HG02588 (cell line): ENCODE measurements at regions not wholly inside any gene's neighbourhood (a gene's known extent, or its start where the extent isn't known, plus 50 kb on each side); places are given as distances from the start of the nearest gene placed in this dataset.
"Not testable (repeated sequence)": the region's sequence is repeated elsewhere in the genome, so short reads cannot be mapped to it uniquely, and the experiment has no call there.

Experiments used
- ATAC-seq: cut with Tn5 transposase; IDR thresholded peaks from one replicate; pipeline ENCODE4 v1.9.1; 2021; ENCODE audit warnings: mild to moderate bottlenecking, moderate library complexity; ENCODE audit not compliant: unreplicated experiment

DNA sequence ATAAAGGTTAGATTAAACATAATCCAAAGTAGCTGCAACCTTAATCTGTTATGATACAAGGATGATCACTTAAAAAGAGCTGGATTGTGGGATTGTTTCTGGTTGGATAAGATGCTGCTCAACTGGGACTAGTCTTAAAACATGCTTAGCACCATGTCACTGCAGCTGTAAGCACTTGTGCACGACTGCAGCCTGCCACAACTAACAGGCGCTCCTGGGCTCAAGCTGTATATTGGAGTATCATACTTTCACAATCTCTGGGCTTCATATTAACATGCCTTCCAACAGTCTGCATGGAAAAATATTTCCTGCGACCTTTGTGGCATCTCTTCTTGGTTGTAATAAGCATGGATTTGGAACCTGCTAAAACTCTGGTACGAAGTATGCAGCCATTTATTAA lies 493.0 kb upstream of the PITX2 start:
- ATAC-seq, result no peak

DNA sequence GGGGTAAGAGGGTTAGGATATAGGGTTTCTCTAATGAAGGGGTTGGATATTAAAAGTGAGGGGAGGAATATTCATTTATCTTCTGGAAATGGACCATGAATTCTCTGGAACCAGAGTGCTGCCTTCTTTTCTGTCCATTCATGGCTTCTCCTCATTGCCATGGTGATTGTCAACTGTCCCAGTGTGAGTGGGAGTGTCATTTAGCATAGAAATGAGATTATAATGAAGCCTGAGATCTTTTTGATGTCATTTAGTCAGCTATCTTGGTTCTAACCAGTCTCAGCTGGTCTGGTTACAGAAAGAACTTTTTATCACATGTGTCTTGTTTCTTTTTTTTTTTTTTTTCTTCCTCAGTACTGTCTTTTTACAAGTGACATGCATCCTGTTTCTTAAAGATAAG lies 497.3 kb upstream of the PITX2 start:
- ATAC-seq, result no peak

DNA sequence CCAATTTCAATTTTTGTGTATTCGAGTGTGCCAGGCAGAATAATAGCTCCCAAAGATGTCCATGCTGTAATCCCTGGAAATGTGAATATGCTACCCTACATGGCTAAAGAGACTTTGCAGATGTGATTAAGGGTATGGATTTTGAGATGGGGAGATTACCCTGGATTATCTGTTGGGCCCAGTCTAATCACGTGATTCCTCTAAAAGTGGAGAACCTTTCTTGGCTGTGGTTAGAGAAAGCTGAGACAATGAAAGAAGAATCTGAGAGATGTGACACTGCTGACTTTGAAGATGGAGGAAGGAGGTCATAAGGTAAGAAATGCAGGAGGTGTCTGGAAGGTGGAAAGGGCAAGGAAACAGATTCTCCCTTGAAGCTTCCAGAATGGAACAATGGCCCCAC lies 503.5 kb upstream of the PITX2 start:
- ATAC-seq, result no peak

DNA sequence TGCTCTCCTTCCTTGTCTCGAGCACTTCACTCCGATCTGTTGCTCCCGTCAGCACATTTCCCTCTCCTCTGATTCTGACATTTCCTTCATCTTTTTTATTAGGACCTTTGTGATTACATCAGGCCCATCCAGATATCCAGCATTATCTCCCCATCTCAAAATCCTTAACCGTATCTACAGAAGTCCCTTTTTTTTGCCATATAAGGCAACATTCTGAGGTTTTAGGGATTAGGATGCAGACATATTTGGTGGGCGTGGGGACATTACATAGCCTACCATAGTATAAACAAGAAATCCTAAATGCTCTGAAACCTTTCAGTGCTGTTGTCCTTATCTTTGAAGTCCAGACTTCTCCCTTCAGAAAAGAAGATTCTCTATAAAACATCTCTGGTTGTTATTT lies 505.0 kb upstream of the PITX2 start:
- ATAC-seq, result no peak

DNA sequence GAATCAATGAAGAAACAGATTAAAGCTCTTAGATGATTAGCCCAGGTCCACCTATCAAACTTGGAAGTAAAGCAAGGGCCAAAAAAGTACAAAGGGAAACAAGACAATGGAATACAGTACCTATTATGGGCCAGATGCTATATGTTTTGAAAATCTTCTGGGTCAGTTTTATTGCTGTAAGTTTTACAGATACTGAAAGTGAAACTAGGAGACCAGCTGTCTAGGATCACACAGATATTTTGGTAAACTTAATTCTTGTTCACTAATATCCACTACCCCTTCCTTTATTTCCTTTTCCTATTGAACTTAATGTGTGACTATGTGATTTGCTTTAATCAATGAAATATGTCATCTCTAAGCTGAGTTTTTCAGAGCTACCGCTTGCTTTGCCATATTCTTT lies 505.4 kb upstream of the PITX2 start:
- no peak for ATAC-seq

DNA sequence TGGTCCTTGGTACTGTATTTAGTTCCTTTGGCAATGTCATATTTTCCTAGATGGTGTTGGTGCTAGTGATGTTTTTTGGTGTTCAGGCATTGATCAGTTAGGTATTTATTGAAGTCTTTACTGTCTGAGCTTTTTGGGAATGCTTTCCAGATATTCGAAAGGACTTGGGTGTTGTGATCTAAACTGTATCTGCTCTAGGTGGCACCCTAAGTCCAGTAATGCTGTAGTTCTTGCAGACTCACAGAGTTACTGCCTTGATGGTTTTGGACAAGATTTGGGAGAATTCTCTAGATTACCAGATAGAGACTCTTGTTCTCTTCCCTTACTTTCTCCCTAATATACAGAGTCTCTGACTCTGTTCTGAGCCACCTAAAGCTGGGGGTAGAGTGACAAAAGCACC lies 513.6 kb upstream of the PITX2 start:
- ATAC-seq, result no peak

DNA sequence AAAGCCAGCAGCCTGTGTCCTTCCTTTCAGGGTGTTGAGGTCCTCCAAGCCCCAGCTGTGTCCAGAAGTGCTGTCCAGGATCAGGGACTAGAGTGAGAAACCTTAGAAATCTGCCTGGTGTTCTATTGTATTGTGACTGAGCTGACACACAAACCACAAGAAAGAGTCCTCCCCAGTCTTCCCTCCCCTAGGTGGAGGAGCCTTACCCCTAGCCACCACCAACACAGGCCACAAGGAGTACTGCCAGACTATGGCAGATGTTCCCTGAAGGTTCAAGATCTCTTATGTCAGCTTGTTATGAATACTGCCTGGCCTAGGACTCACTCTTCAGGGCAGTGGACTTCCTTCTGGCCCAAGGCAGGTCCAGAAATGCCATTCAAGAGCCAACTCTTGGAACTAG lies 514.1 kb upstream of the PITX2 start:
- no peak for ATAC-seq

DNA sequence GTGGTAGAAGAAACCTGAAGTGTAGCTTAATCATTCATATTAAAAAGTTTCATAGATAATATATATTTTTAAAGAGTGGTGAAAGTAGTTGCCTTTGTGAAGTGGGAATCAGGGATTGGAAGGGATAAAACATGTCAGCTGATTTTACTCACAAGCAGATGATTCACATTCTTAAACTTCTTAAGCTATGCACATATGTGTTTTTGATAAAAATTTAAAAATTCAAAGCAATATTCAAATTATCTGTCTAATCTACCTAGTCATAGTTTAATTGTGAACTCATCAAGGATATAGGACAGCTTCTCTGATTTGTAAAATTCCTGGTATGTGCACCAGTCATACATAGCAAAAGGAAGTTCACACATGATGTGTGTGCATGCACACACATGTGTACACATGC lies 520.6 kb upstream of the PITX2 start:
- no peak for ATAC-seq

DNA sequence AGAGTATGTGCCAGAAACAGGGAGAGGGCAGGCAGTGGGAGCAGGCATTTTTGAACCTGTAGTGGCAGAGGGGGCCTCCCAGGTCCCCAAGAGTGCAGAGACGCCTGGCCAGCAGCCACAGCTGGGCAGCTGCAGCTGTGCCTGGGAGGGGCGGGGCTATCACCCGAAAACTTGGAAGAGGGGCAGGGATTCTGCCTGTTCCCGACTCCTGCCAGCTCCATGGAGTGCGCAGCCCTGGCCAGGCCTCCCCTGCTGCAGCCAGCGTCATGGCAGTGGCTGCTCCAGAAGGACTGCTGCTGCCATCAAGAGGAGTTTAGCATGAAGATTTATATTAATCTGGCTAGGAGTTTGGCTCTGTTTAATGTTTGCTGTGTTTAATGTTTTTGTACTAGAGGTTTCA lies 532.1 kb upstream of the PITX2 start:
- no peak for ATAC-seq

DNA sequence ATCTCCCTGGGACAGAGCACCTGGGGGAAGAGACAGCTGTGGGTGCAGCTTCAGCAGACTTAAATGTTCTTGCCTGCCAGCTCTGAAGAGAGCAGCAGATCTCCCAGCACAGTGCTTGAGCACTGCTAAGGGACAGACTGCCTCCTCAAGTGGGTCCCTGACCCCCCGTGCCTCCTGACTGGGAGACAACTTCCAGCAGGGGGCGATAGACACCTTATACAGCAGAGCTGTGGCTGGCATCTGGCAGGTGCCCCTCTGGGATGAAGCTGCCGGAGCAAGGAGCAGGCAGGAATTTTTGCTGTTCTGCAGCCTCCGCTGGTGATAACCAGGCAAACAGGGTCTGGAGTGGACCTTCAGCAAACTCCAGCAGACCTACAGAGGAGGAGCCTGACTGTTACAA lies 541.7 kb upstream of the PITX2 start:
- ATAC-seq, result not testable (repeated sequence)

DNA sequence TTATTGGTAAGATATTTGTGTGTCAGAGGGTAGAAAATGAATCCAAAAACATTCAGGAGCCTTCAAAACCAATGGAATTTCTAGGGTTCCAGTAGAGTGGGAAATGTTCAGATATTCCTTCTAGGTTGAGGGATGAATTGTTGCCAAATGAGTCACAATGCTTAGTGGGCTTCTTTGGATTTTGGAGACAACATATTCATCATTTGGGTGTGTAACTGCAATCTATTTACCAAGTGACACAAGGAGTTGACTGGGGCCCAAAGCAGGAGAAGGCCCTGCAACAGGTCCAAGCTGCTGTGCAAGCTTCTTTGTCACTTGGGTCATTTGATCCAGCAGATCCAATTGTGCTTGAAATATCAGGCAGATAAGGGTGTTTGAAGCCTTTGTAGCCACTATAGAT lies 551.5 kb upstream of the PITX2 start:
- ATAC-seq, result no peak

DNA sequence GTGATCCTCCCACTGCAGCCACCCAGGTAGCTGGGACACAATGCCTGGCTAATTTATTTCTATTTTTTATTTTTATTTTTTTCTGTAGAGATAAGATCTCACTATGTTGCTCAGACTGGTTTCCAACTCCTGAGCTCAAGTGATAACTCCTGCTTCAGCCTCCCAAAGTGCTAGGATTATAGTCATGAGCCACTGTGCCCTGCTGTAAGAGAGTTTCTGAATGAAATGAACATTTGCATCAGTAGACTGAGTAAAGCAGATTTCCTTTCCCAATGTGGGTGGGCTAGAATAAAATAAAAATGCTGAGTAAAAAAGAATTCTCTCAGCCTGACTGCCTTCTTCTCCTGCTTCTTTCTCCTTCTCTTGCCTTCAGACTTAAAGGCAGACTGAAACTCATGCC lies 555.4 kb upstream of the PITX2 start:
- ATAC-seq, result no peak

DNA sequence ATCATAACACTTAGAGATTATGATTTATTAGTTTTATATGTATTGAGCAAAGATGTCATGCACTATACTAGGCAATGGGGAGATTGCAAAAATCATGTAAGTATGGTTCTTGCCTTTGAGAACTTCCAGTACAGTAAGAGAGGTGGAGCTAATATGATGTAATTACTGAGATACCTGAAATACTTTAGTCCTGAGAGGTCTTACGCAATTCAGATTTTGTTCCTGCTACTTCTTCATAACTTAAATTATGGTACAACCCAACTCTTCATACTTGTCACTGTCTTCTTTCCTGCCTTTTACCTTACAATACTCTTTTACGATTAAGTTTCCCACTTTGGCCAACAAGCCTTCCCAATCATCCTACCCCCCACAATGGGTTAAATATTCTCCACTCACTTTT lies 564.2 kb upstream of the PITX2 start:
- ATAC-seq, result no peak

DNA sequence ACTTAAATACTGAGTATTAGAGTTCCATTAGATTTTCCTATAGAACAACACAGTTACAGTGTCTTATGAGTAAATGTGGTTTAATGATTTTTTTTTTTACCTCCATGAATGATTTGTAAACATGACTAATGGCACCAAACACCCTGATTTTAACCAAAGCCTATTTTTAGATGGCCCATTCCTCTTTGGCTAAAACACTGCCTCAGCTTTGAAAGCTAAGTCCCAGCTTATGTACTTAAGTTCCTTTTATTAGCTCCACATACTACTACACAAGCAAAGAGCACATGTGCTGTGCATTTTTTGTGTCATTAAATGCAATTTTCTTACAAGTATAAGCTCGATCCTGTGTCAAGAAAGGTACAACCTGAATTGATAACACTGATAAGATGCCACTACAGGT lies 575.6 kb upstream of the PITX2 start:
- ATAC-seq, result no peak

DNA sequence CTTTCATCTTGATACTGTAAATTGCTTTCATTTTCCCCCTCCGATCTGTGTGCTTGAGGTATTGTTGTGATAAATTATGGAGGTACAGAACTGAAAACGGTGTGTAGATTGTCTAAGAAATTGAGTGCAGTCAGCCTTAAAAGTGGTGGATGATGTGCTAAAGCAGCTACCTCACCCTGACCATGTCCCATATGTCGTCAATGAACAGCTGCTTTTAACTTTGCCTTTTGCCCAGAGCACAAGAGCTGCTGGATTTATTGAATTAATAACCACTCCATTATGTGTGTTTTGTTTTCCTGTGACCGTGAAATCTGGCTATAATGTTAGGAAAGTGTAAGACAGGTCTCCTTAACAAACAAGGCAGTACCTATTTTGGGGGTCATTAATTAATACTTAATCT lies 581.9 kb upstream of the PITX2 start:
- no peak for ATAC-seq

DNA sequence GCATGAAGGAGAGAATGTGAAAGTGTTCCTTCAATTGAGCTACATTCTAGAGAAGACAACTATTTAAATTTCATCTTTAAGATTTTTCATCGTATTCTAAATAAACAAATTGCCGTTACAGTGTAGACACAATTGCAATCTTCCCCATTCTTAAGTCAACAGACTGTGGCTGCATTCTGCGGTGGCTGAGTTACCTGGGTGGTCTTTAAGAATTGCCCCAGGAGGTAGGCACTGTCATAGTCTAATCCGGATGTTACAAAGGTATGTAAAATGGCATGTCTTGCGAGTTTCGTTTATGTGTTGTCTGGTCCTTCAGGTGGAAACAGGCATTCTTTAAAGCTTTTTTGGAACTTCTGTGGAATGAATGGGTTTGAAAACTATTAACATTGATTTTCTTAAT lies 586.1 kb upstream of the PITX2 start:
- ATAC-seq, result no peak

DNA sequence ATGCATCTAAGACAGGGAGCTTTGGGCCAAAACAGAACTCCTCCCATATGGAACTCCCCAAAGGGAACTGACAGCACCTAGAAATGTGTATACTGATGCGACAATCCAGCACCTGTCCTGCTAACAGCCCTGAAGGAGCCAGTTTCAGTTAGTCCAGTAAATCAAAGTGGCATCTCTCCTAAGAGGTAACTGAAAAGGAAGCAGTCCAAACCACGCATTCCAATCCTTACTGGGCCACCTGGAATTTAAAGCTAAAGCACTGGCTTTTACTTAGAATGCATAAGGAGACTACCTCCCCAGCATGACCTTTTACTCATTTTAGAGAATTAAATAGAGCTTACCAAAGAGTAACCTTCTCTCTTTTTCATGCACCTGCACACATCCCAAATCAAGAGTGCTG lies 586.8 kb upstream of the PITX2 start:
- no peak for ATAC-seq

DNA sequence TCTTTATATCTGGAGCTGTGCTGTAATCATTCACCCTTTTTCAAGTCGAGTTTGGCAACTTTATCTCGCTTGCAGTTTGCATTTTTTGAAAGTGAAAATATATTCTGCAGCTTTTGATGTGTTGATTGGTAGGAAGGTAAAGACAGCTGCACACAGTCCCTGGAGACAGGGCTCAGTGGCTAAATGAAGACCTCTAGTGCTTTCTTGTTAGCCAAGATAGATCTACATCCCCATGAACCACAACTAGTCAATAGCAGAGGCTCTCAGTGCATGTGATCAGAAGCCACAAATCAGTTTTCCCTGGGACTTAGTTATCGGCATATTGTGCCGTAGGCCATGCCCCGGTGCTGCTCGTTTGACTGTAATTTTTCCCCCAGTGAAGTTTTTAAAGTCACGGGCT lies 587.7 kb upstream of the PITX2 start:
- ATAC-seq, result no peak

DNA sequence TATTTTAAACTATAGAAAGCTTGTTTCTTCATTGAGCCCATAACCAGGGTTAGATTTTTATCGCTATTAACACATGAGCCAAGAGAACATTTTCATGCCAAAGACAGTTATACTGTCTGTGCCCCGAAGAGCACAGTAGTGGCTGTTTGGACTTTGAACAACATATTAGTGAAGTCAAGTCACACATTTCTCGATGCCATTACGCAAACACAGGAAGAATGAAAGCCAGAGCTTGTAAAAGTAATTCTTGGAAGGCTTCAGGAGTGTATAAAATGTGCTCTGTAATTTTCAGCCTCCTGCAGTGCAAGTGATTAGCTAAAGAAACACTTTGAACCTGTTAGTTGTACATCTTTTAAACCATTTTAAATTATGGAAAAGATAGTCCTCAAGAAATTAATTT lies 590.7 kb upstream of the PITX2 start:
- ATAC-seq, result no peak

DNA sequence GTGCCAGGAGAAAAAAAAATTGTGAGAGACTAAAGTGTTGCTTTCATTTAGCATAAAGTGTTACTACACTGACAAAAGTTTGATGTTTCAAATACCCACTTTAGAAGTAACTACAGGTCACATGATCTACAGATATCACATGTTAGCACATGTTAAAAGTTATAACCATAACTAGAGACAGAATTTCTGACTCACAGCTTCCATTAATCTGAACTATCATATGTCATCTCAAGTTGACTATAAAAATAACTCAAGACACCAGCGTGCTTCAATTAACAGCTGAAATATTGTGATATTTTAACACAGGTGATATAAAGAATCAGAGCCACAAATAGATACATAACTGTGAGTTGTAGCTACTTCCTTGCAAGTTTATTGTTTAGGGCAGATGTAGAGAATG lies 591.5 kb upstream of the PITX2 start:
- ATAC-seq, result no peak

DNA sequence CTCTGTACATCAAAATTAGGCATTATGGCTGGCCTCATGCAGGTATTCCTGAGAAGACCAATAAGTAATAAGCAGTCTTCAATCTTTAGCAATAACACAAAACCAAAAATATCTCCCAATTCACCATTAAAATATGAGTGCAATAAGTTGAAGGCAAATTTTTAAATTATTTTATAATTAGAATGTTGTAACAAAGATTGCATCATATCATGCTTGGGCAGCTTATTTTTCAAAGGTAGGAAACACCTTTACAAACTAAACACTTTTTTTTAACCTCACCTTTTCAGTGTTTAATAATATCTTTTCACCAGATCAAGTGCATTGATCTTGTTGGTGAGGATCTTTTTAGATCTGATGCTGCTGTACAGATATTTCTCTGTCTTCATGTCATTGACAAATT lies 592.9 kb upstream of the PITX2 start:
- no peak for ATAC-seq

DNA sequence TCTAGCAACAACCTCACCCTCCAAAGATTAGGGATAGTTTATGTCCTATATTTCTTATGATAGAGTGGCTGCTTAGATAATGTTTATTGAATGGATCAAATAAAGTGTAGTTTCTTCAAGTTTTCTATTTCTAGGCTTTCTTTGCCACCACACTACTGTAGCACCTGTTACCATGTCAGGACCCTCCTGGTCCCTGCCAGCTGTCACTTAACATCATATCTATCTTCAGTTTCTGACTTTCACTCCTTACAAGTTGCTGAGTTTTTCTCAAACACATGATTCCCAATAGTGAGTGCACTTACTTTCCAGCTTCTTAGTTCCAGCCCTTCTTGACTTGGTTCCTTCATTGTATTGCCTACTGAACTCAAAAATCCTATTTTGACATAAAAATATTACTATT lies 593.9 kb upstream of the PITX2 start:
- no peak for ATAC-seq

DNA sequence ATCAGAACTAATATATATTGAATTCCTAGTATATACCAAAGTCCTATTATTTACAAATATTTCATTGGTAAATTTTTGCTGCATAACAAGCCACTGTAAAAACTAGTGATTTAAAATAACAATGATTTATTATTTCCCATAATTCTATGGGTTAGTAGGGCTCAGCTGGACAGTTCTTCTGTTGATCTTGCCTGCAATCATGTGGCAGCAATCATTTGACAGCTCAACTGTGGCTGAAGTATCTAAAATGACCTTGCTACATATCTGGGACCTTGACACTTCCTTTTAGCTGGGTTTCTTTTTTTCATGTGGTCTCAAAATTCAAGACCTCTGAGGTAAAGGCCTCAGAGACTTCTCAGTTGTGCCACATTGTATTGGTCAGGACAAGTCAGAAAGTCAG lies 598.5 kb upstream of the PITX2 start:
- no peak for ATAC-seq

DNA sequence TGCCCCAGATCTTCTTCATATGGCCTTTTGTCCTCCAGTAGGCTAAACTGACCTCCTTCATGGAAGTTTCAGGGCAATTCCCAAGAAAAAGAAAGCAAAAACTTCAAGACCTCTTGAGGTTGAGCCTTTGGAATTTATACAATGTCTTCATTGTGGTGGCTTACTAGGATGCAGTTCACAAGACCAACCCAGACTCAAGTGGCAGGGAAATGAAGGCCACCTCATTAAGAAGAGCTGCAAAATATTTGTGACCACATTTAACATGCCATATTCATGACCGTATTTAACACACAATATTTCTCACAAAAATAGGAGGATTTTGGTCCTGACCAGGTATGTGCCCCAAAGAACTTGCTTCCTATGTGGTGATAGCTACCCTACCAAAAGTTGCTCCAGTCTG lies 605.5 kb upstream of the PITX2 start:
- no peak for ATAC-seq
